ENCODE measurements at regions not wholly inside any gene's neighbourhood (a gene's known extent, or its start where the extent isn't known, plus 50 kb on each side); places are given as distances from the start of the nearest gene placed in this dataset.

GRCh38 chr12:116390401-116391335, 113.2 kb upstream of the MED13L start:
- Histone ChIP-seq H3K9me3 (ENCODE audit: control insufficient read depth in 2 of 2, low read length in 2 of 2) (no peaks in the 10 kb centered on the region), H3K4me3 (ENCODE audit: low read length in 2 of 2) (no peak overlapping the region), H3K27me3 (ENCODE audit: control insufficient read depth in 2 of 2, insufficient read depth in 2 of 2, low read length in 2 of 2) (no peaks in the 10 kb centered on the region), H3K9ac (ENCODE audit: low read depth in 1 of 2, low read length in 2 of 2) (no peak overlapping the region), H3K27ac (ENCODE audit: low read depth in 2 of 2, low read length in 2 of 2) (no peak overlapping the region), H3K36me3 (ENCODE audit: control insufficient read depth in 2 of 2, insufficient read depth in 2 of 2, low read length in 2 of 2) (no peaks in the 10 kb centered on the region), H3K4me1 (ENCODE audit: control insufficient read depth in 2 of 2, insufficient read depth in 2 of 2, low read length in 2 of 2) (no peaks in the 10 kb centered on the region)

DNA sequence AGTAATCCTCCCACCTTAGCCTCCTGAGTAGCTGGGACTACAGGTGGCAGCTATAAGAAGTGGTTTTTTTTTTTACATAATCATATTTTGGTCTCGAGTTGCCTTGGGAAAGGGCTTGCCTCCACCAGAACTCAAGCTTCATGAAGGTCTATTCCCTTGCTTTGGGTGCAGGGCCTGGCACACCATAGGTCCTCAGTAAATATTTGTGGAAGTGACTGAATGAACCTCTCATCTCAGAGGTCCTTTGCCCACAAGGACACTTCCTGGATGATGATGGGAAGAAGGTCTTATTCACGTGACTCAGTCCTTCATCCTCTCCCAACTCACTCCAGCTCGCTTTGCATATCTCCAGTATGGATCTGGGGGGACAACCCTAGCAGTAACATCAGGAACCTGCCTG, 114.0 kb upstream of the MED13L start:
- Histone ChIP-seq H3K27me3 (ENCODE audit: control insufficient read depth in 2 of 2, insufficient read depth in 2 of 2, low read length in 2 of 2) (no peaks in the 10 kb centered on the region), H3K9me3 (ENCODE audit: control insufficient read depth in 2 of 2, low read length in 2 of 2) (no peaks in the 10 kb centered on the region), H3K27ac (ENCODE audit: low read depth in 2 of 2, low read length in 2 of 2) (no peak overlapping the region), H3K36me3 (ENCODE audit: control insufficient read depth in 2 of 2, insufficient read depth in 2 of 2, low read length in 2 of 2) (no peaks in the 10 kb centered on the region), H3K4me1 (ENCODE audit: control insufficient read depth in 2 of 2, insufficient read depth in 2 of 2, low read length in 2 of 2) (no peaks in the 10 kb centered on the region), H3K9ac (ENCODE audit: low read depth in 1 of 2, low read length in 2 of 2) (no peak overlapping the region), H3K4me3 (ENCODE audit: low read length in 2 of 2) (no peak overlapping the region)

DNA sequence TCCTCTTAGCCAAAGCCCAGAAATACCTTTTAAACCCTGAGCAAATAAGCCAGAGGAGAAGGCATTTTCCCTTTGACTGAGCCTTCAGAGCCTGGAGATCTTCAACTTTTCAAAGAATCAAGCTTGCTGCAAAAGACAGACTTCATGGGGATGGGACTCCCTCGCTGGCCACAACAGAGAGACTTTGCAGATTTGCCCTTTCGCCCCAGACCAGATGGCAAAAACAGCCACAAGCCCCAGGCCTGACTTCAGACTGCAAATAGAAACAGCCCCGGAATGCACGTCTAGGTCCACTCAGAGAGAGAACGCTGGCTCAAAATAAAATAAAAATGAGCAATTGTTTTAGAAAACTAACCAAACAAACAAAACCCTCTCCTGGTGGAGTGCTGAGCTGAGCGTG, 114.6 kb upstream of the MED13L start:
- H3K4me3 ChIP-seq (ENCODE audit: low read length in 2 of 2) = no peak overlapping the region
- no peaks in the 10 kb centered on the region for H3K27me3 ChIP-seq (ENCODE audit: control insufficient read depth in 2 of 2, insufficient read depth in 2 of 2, low read length in 2 of 2)
- H3K27ac ChIP-seq (ENCODE audit: low read depth in 2 of 2, low read length in 2 of 2) = no peak overlapping the region
- H3K9me3 ChIP-seq (ENCODE audit: control insufficient read depth in 2 of 2, low read length in 2 of 2) = no peaks in the 10 kb centered on the region
- no peak overlapping the region for H3K9ac ChIP-seq (ENCODE audit: low read depth in 1 of 2, low read length in 2 of 2)
- no peaks in the 10 kb centered on the region for H3K36me3 ChIP-seq (ENCODE audit: control insufficient read depth in 2 of 2, insufficient read depth in 2 of 2, low read length in 2 of 2)
- no peaks in the 10 kb centered on the region for H3K4me1 ChIP-seq (ENCODE audit: control insufficient read depth in 2 of 2, insufficient read depth in 2 of 2, low read length in 2 of 2)

DNA sequence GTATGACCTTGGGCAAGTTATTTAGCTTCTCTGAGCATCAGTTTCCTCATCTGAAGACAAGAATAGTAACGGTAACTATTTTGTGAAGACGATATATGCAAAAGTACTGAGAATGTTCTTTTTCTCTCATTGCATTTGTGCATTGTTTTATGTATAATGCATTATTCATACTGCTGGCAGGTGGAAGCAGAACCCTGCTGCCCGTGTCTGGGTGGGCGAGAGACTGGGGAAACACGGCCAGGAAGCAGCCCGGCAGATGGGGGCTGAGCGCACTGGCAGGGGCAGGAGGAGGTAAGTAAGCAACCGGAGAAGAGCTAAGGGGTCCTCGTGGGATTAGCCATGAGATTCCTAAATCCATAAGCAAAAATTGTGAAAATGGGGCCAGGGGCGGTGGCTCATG, 115.8 kb upstream of the MED13L start:
- H3K36me3 ChIP-seq (ENCODE audit: control insufficient read depth in 2 of 2, insufficient read depth in 2 of 2, low read length in 2 of 2) = no peaks in the 10 kb centered on the region
- no peak overlapping the region for H3K4me3 ChIP-seq (ENCODE audit: low read length in 2 of 2)
- H3K9ac ChIP-seq (ENCODE audit: low read depth in 1 of 2, low read length in 2 of 2) = no peak overlapping the region
- H3K27me3 ChIP-seq (ENCODE audit: control insufficient read depth in 2 of 2, insufficient read depth in 2 of 2, low read length in 2 of 2) = no peaks in the 10 kb centered on the region
- H3K27ac ChIP-seq (ENCODE audit: low read depth in 2 of 2, low read length in 2 of 2) = no peak overlapping the region
- no peaks in the 10 kb centered on the region for H3K4me1 ChIP-seq (ENCODE audit: control insufficient read depth in 2 of 2, insufficient read depth in 2 of 2, low read length in 2 of 2)
- no peaks in the 10 kb centered on the region for H3K9me3 ChIP-seq (ENCODE audit: control insufficient read depth in 2 of 2, low read length in 2 of 2)

GRCh38 chr12:116393859-116394650, 116.6 kb upstream of the MED13L start:
- no peak overlapping the region for H3K27ac ChIP-seq (ENCODE audit: low read depth in 2 of 2, low read length in 2 of 2)
- H3K36me3 ChIP-seq (ENCODE audit: control insufficient read depth in 2 of 2, insufficient read depth in 2 of 2, low read length in 2 of 2) = no peaks in the 10 kb centered on the region
- no peaks in the 10 kb centered on the region for H3K27me3 ChIP-seq (ENCODE audit: control insufficient read depth in 2 of 2, insufficient read depth in 2 of 2, low read length in 2 of 2)
- H3K4me1 ChIP-seq (ENCODE audit: control insufficient read depth in 2 of 2, insufficient read depth in 2 of 2, low read length in 2 of 2) = no peaks in the 10 kb centered on the region
- no peaks in the 10 kb centered on the region for H3K9me3 ChIP-seq (ENCODE audit: control insufficient read depth in 2 of 2, low read length in 2 of 2)
- no peak overlapping the region for H3K9ac ChIP-seq (ENCODE audit: low read depth in 1 of 2, low read length in 2 of 2)
- no peak overlapping the region for H3K4me3 ChIP-seq (ENCODE audit: low read length in 2 of 2)

DNA sequence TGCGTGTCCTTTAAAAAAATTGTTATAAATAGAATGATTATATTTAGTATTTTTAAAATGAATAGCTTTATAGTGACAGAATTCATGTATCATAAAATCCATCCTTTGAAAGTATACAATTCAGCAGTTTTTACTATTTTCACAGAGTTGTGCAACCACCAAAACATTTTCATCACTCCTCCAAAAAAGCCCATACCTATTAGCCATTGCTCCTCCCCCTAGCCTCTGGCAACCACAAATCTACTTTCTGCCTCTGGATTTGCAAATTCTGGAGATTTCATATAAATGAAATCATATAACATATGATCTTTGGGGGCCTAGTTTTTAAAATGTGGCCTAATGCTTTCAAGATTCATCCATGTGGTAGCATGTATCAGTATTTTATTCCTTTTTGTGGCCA, 117.9 kb upstream of the MED13L start:
- no peaks in the 10 kb centered on the region for H3K4me1 ChIP-seq (ENCODE audit: control insufficient read depth in 2 of 2, insufficient read depth in 2 of 2, low read length in 2 of 2)
- H3K27me3 ChIP-seq (ENCODE audit: control insufficient read depth in 2 of 2, insufficient read depth in 2 of 2, low read length in 2 of 2) = no peaks in the 10 kb centered on the region
- H3K4me3 ChIP-seq (ENCODE audit: low read length in 2 of 2) = no peak overlapping the region
- no peak overlapping the region for H3K27ac ChIP-seq (ENCODE audit: low read depth in 2 of 2, low read length in 2 of 2)
- H3K36me3 ChIP-seq (ENCODE audit: control insufficient read depth in 2 of 2, insufficient read depth in 2 of 2, low read length in 2 of 2) = no peaks in the 10 kb centered on the region
- H3K9me3 ChIP-seq (ENCODE audit: control insufficient read depth in 2 of 2, low read length in 2 of 2) = no peaks in the 10 kb centered on the region
- H3K9ac ChIP-seq (ENCODE audit: low read depth in 1 of 2, low read length in 2 of 2) = no peak overlapping the region

GRCh38 chr12:116397148-116397547, 119.7 kb upstream of the MED13L start:
- no peaks in the 10 kb centered on the region for H3K27me3 ChIP-seq (ENCODE audit: control insufficient read depth in 2 of 2, insufficient read depth in 2 of 2, low read length in 2 of 2)
- no peak overlapping the region for H3K9ac ChIP-seq (ENCODE audit: low read depth in 1 of 2, low read length in 2 of 2)
- no peaks in the 10 kb centered on the region for H3K36me3 ChIP-seq (ENCODE audit: control insufficient read depth in 2 of 2, insufficient read depth in 2 of 2, low read length in 2 of 2)
- H3K9me3 ChIP-seq (ENCODE audit: control insufficient read depth in 2 of 2, low read length in 2 of 2) = no peaks in the 10 kb centered on the region
- no peak overlapping the region for H3K27ac ChIP-seq (ENCODE audit: low read depth in 2 of 2, low read length in 2 of 2)
- H3K4me3 ChIP-seq (ENCODE audit: low read length in 2 of 2) = no peak overlapping the region
- H3K4me1 ChIP-seq (ENCODE audit: control insufficient read depth in 2 of 2, insufficient read depth in 2 of 2, low read length in 2 of 2) = no peaks in the 10 kb centered on the region

GRCh38 chr12:116398193-116398592, 120.7 kb upstream of the MED13L start:
- Histone ChIP-seq H3K4me1 (ENCODE audit: control insufficient read depth in 2 of 2, insufficient read depth in 2 of 2, low read length in 2 of 2) (no peaks in the 10 kb centered on the region), H3K36me3 (ENCODE audit: control insufficient read depth in 2 of 2, insufficient read depth in 2 of 2, low read length in 2 of 2) (no peaks in the 10 kb centered on the region), H3K27ac (ENCODE audit: low read depth in 2 of 2, low read length in 2 of 2) (no peak overlapping the region), H3K4me3 (ENCODE audit: low read length in 2 of 2) (no peak overlapping the region), H3K9me3 (ENCODE audit: control insufficient read depth in 2 of 2, low read length in 2 of 2) (no peaks in the 10 kb centered on the region), H3K27me3 (ENCODE audit: control insufficient read depth in 2 of 2, insufficient read depth in 2 of 2, low read length in 2 of 2) (no peaks in the 10 kb centered on the region), H3K9ac (ENCODE audit: low read depth in 1 of 2, low read length in 2 of 2) (no peak overlapping the region)

DNA sequence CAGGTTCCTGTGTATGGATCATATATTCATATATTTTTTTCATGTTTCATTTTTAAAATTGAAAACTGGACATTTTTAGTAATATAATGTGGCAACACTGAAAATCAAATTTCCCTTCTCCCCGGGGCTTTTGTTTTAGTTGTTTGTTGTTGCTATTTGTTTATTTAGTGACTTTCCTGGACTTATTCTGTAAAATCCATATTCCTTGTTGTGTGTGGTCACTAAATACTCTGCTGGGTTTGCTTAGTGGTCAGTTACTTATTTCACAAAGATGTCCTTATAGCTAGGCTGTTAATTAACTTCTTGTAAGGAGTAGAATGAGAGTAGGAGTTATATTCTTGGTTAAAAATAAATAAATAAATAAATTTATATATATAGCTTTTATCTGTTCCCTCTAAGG, 121.6 kb upstream of the MED13L start:
- Histone ChIP-seq H3K9ac (ENCODE audit: low read depth in 1 of 2, low read length in 2 of 2) (no peak overlapping the region), H3K4me1 (ENCODE audit: control insufficient read depth in 2 of 2, insufficient read depth in 2 of 2, low read length in 2 of 2) (no peaks in the 10 kb centered on the region), H3K9me3 (ENCODE audit: control insufficient read depth in 2 of 2, low read length in 2 of 2) (no peaks in the 10 kb centered on the region), H3K36me3 (ENCODE audit: control insufficient read depth in 2 of 2, insufficient read depth in 2 of 2, low read length in 2 of 2) (no peaks in the 10 kb centered on the region), H3K27me3 (ENCODE audit: control insufficient read depth in 2 of 2, insufficient read depth in 2 of 2, low read length in 2 of 2) (no peaks in the 10 kb centered on the region), H3K4me3 (ENCODE audit: low read length in 2 of 2) (no peak overlapping the region), H3K27ac (ENCODE audit: low read depth in 2 of 2, low read length in 2 of 2) (no peak overlapping the region)

GRCh38 chr12:116400636-116401372, 123.3 kb upstream of the MED13L start:
- Histone ChIP-seq H3K4me3 (ENCODE audit: low read length in 2 of 2) (no peak overlapping the region), H3K27me3 (ENCODE audit: control insufficient read depth in 2 of 2, insufficient read depth in 2 of 2, low read length in 2 of 2) (no peaks in the 10 kb centered on the region), H3K9ac (ENCODE audit: low read depth in 1 of 2, low read length in 2 of 2) (no peak overlapping the region), H3K4me1 (ENCODE audit: control insufficient read depth in 2 of 2, insufficient read depth in 2 of 2, low read length in 2 of 2) (no peaks in the 10 kb centered on the region), H3K36me3 (ENCODE audit: control insufficient read depth in 2 of 2, insufficient read depth in 2 of 2, low read length in 2 of 2) (no peaks in the 10 kb centered on the region), H3K27ac (ENCODE audit: low read depth in 2 of 2, low read length in 2 of 2) (peak overlapping the region in 1 of 2 donors; percentile 14), H3K9me3 (ENCODE audit: control insufficient read depth in 2 of 2, low read length in 2 of 2) (no peaks in the 10 kb centered on the region)
